Bronchial epithelial cell (primary cell): ENCODE measurements at regions not wholly inside any gene's neighbourhood (a gene's known extent, or its start where the extent isn't known, plus 50 kb on each side); places are given as distances from the start of the nearest gene placed in this dataset.

Experiments used
- DNase-seq: peaks from one replicate; pipeline ENCODE4 v3.0.0-alpha.2; 2010; ENCODE audit warnings: low read depth
- FAIRE-seq: peaks from 2 replicates; lab custom pipeline; 2011; peaks lifted over from hg19 to GRCh38; lab: Jason Lieb, UNC
- H3K27me3 ChIP-seq: 2 replicates; pipeline ENCODE4 v1.5.1; 2011; ENCODE audit warnings: low read length; ENCODE audit not compliant: control insufficient read depth, insufficient read depth
- H3K36me3 ChIP-seq: 2 replicates; pipeline ENCODE4 v1.5.1; 2011; ENCODE audit warnings: low read length; ENCODE audit not compliant: control insufficient read depth, insufficient read depth
- H3K4me3 ChIP-seq: 2 replicates; pipeline ENCODE4 v1.5.1; 2011; ENCODE audit warnings: mild to moderate bottlenecking, low read depth, low read length, control low read depth
- CTCF ChIP-seq: IDR thresholded peaks from 2 replicates; pipeline ENCODE4 v1.5.1; 2011; ENCODE audit warnings: mild to moderate bottlenecking, moderate library complexity, low read length, control low read depth, inconsistent platforms; ENCODE audit not compliant: insufficient read depth, severe bottlenecking

GRCh38 chr12:90899456-90900182 is 55.4 kb downstream of the CCER1 start:
- TF ChIP-seq CTCF, result no peak
- Histone ChIP-seq H3K4me3 (no peak overlapping the region), H3K27me3 (no peaks in the 10 kb centered on the region), H3K36me3 (no peaks in the 10 kb centered on the region)
- DNase-seq (peak; percentile 77), FAIRE-seq (no peak)

GRCh38 chr12:90897986-90898385 is 57.0 kb downstream of the CCER1 start:
- H3K4me3 ChIP-seq, result no peak overlapping the region
- no peaks in the 10 kb centered on the region for H3K36me3 ChIP-seq
- FAIRE-seq (no peak), DNase-seq (no peak)
- TF ChIP-seq CTCF, result no peak
- H3K27me3 ChIP-seq, result no peaks in the 10 kb centered on the region

- Histone ChIP-seq H3K27me3 (no peaks in the 10 kb centered on the region), H3K36me3 (no peaks in the 10 kb centered on the region), H3K4me3 (no peak overlapping the region)
- peak; percentile 12 for DNase-seq
- TF ChIP-seq CTCF, result no peak
- FAIRE-seq, result no peak
Observed at GRCh38 chr12:90897316-90897715, 57.7 kb downstream of the CCER1 start.

GRCh38 chr12:90896821-90897220 is 58.2 kb downstream of the CCER1 start:
- Histone ChIP-seq H3K27me3 (no peaks in the 10 kb centered on the region), H3K4me3 (no peak overlapping the region), H3K36me3 (no peaks in the 10 kb centered on the region)
- no peak for DNase-seq
- FAIRE-seq, result no peak
- TF ChIP-seq CTCF, result no peak

- no peaks in the 10 kb centered on the region for H3K27me3 ChIP-seq
- no peak for FAIRE-seq
- peak; percentile 87 for DNase-seq
- no peak for TF ChIP-seq CTCF
- H3K4me3 ChIP-seq, result no peak overlapping the region
- H3K36me3 ChIP-seq, result no peaks in the 10 kb centered on the region
Observed at GRCh38 chr12:90896164-90896563, 58.8 kb downstream of the CCER1 start.

- FAIRE-seq, result no peak
- Histone ChIP-seq H3K4me3 (no peak overlapping the region), H3K27me3 (no peaks in the 10 kb centered on the region), H3K36me3 (no peaks in the 10 kb centered on the region)
- DNase-seq, result no peak
- TF ChIP-seq CTCF, result no peak
Observed at GRCh38 chr12:90888316-90888715, 66.7 kb downstream of the CCER1 start.
